Upper lobe of left lung (tissue), 4 donors: ENCODE measurements at regions not wholly inside any gene's neighbourhood (a gene's known extent, or its start where the extent isn't known, plus 50 kb on each side); places are given as distances from the start of the nearest gene placed in this dataset.

ENCODE experiments used
- POLR2A ChIP-seq, 4 donors: fragments of 450-650 bp; IDR thresholded peaks; one replicate each; pipeline ENCODE4 v1.5.1; 2016 to 2017; ENCODE audit warnings: antibody characterized with exemption in 4 of 4, mild to moderate bottlenecking in 2 of 4
- POLR2AphosphoS5 ChIP-seq, 2 donors: sonication (generic); formaldehyde crosslinking; IDR thresholded peaks; one replicate each; pipeline ENCODE4 v1.5.1; 2017; ENCODE audit warnings: antibody characterized with exemption in 2 of 2
- TF ChIP-seq, protein P1 (sequence below), 6 experiments: fragments of 450-650 bp in 4 of 6; fragments of 200-600 bp in 2 of 6; sonication (generic) in 2 of 6; IDR thresholded peaks; one replicate each; pipeline ENCODE4 v1.5.1; 2016 to 2019; ENCODE audit warnings: antibody characterized with exemption in 6 of 6

- no peak for TF ChIP-seq POLR2A (IDR thresholded peaks at IDR 0.05)
- TF ChIP-seq, protein P1, sequence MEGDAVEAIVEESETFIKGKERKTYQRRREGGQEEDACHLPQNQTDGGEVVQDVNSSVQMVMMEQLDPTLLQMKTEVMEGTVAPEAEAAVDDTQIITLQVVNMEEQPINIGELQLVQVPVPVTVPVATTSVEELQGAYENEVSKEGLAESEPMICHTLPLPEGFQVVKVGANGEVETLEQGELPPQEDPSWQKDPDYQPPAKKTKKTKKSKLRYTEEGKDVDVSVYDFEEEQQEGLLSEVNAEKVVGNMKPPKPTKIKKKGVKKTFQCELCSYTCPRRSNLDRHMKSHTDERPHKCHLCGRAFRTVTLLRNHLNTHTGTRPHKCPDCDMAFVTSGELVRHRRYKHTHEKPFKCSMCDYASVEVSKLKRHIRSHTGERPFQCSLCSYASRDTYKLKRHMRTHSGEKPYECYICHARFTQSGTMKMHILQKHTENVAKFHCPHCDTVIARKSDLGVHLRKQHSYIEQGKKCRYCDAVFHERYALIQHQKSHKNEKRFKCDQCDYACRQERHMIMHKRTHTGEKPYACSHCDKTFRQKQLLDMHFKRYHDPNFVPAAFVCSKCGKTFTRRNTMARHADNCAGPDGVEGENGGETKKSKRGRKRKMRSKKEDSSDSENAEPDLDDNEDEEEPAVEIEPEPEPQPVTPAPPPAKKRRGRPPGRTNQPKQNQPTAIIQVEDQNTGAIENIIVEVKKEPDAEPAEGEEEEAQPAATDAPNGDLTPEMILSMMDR (IDR thresholded peaks at IDR 0.05) = no peak
- no peak for TF ChIP-seq POLR2AphosphoS5 (IDR thresholded peaks at IDR 0.05)
Observed at GRCh38 chr9:40913096-40913719, 215.3 kb downstream of the FOXD4L6 start.
